HG03520 (cell line): ENCODE measurements at regions not wholly inside any gene's neighbourhood (a gene's known extent, or its start where the extent isn't known, plus 50 kb on each side); places are given as distances from the start of the nearest gene placed in this dataset.
A peak's percentile ranks its signal among the peaks of the same experiment; 100 is the strongest.

Source experiments
- ATAC-seq: cut with Tn5 transposase; IDR thresholded peaks from one replicate; pipeline ENCODE4 v1.9.1; 2021; ENCODE audit warnings: mild to moderate bottlenecking, moderate library complexity; ENCODE audit not compliant: unreplicated experiment

- no peak for ATAC-seq
Measured at GRCh38 chr5:143761663-143762062, 50.3 kb upstream of the HMHB1 start.

GRCh38 chr5:143760755-143761154, 51.2 kb upstream of the HMHB1 start:
- no peak for ATAC-seq

- peak; percentile 54 for ATAC-seq
Measured at GRCh38 chr5:143760131-143760505, 51.8 kb upstream of the HMHB1 start.

- peak; percentile 35 for ATAC-seq
Measured at GRCh38 chr5:143759396-143760130, 52.4 kb upstream of the HMHB1 start.

GRCh38 chr5:143758750-143759149, 53.2 kb upstream of the HMHB1 start:
- peak; percentile 52 for ATAC-seq

- no peak for ATAC-seq
Measured at GRCh38 chr5:143758015-143758414, 53.9 kb upstream of the HMHB1 start.

- ATAC-seq: no peak
Measured at GRCh38 chr5:143757116-143757515, 54.8 kb upstream of the HMHB1 start.

GRCh38 chr5:143755966-143756365, 56.0 kb upstream of the HMHB1 start:
- ATAC-seq: no peak

- ATAC-seq: no peak
Measured at GRCh38 chr5:143752165-143752850, 59.7 kb upstream of the HMHB1 start.

- no peak for ATAC-seq
Measured at GRCh38 chr5:143751342-143751741, 60.6 kb upstream of the HMHB1 start.

GRCh38 chr5:143749581-143750205, 62.3 kb upstream of the HMHB1 start:
- no peak for ATAC-seq

- no peak for ATAC-seq
Measured at GRCh38 chr5:143748516-143748915, 63.4 kb upstream of the HMHB1 start.

GRCh38 chr5:143742951-143743350, 69.0 kb upstream of the HMHB1 start:
- ATAC-seq: no peak

GRCh38 chr5:143741421-143741820, 70.5 kb upstream of the HMHB1 start:
- no peak for ATAC-seq

GRCh38 chr5:143740956-143741355, 71.0 kb upstream of the HMHB1 start:
- ATAC-seq: no peak

- no peak for ATAC-seq
Measured at GRCh38 chr5:143739746-143740145, 72.2 kb upstream of the HMHB1 start.

GRCh38 chr5:143738417-143739401, 73.3 kb upstream of the HMHB1 start:
- no peak for ATAC-seq

GRCh38 chr5:143737062-143737461, 74.9 kb upstream of the HMHB1 start:
- no peak for ATAC-seq

- no peak for ATAC-seq
Measured at GRCh38 chr5:143734456-143734780, 77.5 kb upstream of the HMHB1 start.

- no peak for ATAC-seq
Measured at GRCh38 chr5:143733665-143734455, 78.1 kb upstream of the HMHB1 start.
